GM18498 (cell line): ENCODE measurements at regions not wholly inside any gene's neighbourhood (a gene's known extent, or its start where the extent isn't known, plus 50 kb on each side); places are given as distances from the start of the nearest gene placed in this dataset.
"Not testable (repeated sequence)": the region's sequence is repeated elsewhere in the genome, so short reads cannot be mapped to it uniquely, and the experiment has no call there.

Experiments used
- ATAC-seq: cut with Tn5 transposase; IDR thresholded peaks from one replicate; pipeline ENCODE4 v1.9.1; 2021; ENCODE audit warnings: mild to moderate bottlenecking, moderate library complexity; ENCODE audit not compliant: unreplicated experiment

GRCh38 chr10:36026656-36027390, 384.7 kb upstream of the FZD8 start:
- ATAC-seq = no peak

- ATAC-seq = no peak
Measured at GRCh38 chr10:36026081-36026480, 384.0 kb upstream of the FZD8 start.

- ATAC-seq = no peak
Measured at GRCh38 chr10:36023939-36024338, 381.8 kb upstream of the FZD8 start.

GRCh38 chr10:36021096-36021495, 379.0 kb upstream of the FZD8 start:
- ATAC-seq = no peak

GRCh38 chr10:36019749-36020148, 377.7 kb upstream of the FZD8 start:
- no peak for ATAC-seq

DNA sequence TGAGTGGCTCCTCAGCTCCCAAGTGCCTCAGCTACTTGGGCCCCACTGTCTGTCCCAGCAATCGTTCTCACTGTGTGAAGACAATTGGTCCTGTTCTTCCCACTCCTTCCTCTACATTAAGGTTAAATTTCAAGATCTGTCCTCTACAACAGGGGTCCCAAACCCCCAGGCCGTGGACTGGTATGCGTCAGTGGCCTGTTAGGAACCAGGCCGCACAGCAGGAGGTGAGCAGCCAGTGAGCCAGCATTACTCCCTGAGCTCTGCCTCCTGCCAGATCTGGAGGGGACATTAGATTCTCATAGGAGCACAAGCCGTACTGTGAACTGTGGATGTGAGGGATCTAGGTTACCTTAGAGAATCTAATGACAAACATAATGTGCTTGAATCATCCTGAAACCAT, 376.9 kb upstream of the FZD8 start:
- ATAC-seq = no peak

- no peak for ATAC-seq
Measured at GRCh38 chr10:36017137-36017536, 375.0 kb upstream of the FZD8 start.

GRCh38 chr10:36007369-36007768, 365.3 kb upstream of the FZD8 start:
- ATAC-seq = no peak

GRCh38 chr10:36003688-36004087, 361.6 kb upstream of the FZD8 start:
- no peak for ATAC-seq

DNA sequence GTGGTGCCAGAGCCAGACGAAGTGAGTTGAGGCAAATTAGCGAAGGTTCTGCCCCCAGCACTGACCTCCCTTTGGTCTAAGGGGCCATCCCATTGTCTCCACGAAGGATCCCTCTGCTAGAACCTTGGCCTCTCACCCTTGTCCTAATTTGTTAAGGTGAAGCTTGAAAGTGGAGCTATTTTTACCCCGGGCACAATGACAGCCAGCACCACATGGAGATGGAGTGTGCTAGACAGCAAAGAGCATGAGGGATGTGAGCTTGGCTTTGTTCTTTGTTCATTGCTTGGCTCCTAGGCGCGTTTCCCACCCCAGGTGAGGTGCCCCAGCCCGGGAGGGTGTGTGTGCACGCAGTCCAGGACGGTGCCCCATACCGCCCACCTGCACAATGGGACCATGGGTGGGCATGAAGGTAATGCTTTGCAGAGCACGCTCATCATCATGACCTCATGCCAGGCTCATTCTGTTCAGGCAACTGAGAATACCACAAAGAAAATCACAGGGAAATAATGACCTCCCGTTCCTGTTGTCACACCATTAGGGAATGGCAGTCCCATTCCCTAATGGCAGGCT, 361.0 kb upstream of the FZD8 start:
- no peak for ATAC-seq

GRCh38 chr10:36002445-36002844, 360.3 kb upstream of the FZD8 start:
- no peak for ATAC-seq

DNA sequence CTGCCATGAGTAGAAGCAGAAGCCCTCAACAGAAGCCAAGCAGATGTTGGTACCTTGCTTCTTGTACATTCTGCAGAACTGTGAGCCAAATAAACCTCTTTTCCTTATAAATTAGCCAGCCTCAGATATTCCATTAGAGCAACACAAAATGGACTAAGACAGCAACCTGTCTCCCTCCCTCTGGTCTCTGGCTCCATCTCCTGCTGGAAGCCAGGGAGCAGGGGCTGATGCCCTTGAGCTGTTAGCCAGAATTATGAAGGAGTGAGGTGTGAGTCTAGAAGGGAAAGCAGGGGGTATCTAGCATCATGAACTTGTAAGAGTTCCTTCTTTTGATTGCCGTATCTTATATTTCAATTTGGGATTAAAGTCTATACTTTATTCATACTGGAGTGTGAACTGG, 358.7 kb upstream of the FZD8 start:
- not testable (repeated sequence) for ATAC-seq

DNA sequence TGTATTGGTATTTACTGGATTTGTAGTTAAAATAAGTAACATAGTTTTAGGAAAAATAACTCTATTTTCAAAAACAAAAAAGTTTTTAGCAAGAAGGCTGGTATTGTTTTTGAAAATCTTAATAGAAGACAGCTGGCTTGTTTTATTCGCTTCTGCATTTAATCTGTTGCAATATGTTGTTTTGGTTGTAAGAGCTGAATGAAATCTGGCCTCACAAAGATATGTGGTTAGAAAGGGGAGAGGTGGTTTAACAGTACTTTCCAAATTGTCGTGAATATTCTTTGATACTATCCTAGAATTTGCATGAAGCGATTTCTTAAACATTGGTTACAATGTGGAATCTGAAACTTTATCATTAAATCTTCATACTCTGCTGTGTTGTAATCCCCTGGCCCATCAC, 355.9 kb upstream of the FZD8 start:
- no peak for ATAC-seq

DNA sequence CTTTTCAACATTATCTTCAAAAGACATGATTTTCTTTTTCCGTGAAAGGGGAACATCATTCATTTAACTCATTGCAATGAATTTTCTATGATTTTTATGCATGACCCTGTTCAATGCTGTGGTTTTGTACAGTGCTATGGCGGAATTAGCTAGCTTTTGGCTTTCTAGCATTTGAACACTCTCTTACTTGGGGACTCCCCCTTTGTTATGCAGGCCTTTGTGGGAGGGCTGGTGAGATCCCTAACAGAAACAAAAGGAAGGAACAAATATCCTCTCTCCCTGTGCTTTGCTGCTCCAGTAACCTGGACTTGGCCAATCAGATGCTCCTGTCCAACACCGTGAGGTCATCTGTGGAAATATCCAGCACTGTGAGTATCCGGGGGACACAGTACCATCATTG, 353.4 kb upstream of the FZD8 start:
- ATAC-seq = no peak

GRCh38 chr10:35993591-35994515, 351.8 kb upstream of the FZD8 start:
- ATAC-seq = no peak

DNA sequence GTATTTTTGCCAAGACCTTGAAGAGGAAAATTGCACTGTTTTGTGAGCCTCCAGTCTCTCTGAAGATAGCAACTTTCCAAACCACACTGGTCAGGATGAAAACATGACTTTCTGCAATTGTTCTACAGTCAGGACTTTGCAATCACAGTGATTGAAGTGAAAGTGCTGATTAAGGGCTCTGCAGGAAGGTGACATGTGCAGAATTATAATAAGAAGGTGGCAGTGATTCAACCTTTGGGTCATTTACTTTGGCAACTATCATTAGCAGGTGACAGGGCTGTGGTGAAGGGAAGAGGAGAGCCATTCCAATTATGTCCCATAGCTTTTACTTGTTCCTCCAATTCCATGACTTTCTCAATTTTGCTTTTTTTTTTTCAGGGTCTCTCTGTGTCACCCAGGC, 350.0 kb upstream of the FZD8 start:
- no peak for ATAC-seq

- ATAC-seq = no peak
Measured at GRCh38 chr10:35986756-35987502, 344.8 kb upstream of the FZD8 start.

DNA sequence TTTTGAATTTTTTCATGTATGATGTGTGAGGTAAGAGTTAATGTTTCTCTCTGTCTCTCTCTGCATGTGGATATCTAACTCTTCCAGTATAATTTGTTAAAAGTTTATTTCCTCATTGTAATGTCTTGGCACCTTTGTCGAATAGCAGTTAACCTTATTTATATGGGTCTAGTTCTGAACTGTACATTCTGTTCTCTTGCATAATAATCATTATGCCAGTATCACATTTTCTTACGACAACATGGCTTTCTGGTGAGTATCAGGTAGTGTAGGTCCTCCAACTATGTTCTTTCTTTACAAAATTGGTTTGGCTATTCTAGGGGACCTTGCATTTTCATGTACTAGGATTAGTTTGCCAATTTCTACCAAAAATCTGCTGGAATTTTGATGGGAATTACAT, 337.0 kb upstream of the FZD8 start:
- no peak for ATAC-seq

GRCh38 chr10:35973912-35974591, 332.0 kb upstream of the FZD8 start:
- ATAC-seq = not testable (repeated sequence)

- ATAC-seq = no peak
Measured at GRCh38 chr10:35972275-35972674, 330.2 kb upstream of the FZD8 start.

DNA sequence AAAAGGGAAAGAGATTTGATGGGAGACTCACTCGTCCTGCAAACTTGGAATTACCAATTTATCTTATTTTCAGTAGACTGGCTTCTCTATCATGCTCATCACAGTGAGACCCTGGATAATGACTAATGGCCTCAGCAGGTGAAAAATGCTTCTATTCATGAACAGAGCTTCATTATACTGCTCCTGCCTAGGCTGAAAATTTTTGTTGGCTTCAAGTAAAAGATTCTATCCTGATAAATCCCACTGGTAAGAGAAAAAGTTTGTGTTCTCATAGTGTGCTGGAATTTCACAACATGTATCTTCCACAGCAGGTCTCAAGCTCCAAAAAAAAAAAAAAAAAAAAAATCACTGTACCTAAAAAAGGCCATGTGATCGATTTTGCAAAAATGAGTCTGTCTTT, 329.3 kb upstream of the FZD8 start:
- ATAC-seq = no peak
